ENCODE measurements at regions not wholly inside any gene's neighbourhood (a gene's known extent, or its start where the extent isn't known, plus 50 kb on each side); places are given as distances from the start of the nearest gene placed in this dataset.

DNA sequence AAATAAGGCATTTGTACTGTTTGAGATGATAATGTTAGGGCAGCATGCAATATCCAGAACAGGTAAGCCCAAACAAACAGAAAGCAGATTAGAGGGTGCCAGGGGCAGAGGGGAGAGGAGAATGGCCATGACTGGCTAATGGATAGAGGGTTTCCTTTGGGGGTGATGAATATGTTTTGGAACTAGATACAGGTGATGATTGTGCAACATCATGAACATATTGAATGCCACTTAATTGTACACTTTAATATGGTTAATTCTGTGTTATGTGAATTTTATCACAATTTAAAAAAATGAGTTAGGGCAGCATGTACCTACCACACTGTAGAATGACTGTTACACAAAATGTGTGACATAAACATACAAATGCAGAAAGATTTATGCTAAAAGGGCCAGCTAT, 255.5 kb upstream of the FN1 start:
- H3K9me3 ChIP-seq (ENCODE audit: control insufficient read depth in 1 of 2, low read length in 2 of 2), result no peaks in the 10 kb centered on the region
- H3K4me1 ChIP-seq (ENCODE audit: control insufficient read depth in 1 of 2, insufficient read depth in 2 of 2, low read length in 2 of 2), result no peaks in the 10 kb centered on the region
- no peak overlapping the region for H3K4me3 ChIP-seq (ENCODE audit: low read depth in 1 of 2, low read length in 2 of 2)
- no peak overlapping the region for H3K27ac ChIP-seq (ENCODE audit: low read depth, low read length)
- H3K36me3 ChIP-seq (ENCODE audit: control insufficient read depth in 1 of 2, insufficient read depth in 2 of 2, low read length in 2 of 2), result no peaks in the 10 kb centered on the region
- no peak overlapping the region for H3K9ac ChIP-seq (ENCODE audit: low read depth in 1 of 2, low read length in 2 of 2)
- H3K27me3 ChIP-seq (ENCODE audit: control insufficient read depth in 1 of 2, insufficient read depth in 2 of 2, low read length in 2 of 2), result no peaks in the 10 kb centered on the region

DNA sequence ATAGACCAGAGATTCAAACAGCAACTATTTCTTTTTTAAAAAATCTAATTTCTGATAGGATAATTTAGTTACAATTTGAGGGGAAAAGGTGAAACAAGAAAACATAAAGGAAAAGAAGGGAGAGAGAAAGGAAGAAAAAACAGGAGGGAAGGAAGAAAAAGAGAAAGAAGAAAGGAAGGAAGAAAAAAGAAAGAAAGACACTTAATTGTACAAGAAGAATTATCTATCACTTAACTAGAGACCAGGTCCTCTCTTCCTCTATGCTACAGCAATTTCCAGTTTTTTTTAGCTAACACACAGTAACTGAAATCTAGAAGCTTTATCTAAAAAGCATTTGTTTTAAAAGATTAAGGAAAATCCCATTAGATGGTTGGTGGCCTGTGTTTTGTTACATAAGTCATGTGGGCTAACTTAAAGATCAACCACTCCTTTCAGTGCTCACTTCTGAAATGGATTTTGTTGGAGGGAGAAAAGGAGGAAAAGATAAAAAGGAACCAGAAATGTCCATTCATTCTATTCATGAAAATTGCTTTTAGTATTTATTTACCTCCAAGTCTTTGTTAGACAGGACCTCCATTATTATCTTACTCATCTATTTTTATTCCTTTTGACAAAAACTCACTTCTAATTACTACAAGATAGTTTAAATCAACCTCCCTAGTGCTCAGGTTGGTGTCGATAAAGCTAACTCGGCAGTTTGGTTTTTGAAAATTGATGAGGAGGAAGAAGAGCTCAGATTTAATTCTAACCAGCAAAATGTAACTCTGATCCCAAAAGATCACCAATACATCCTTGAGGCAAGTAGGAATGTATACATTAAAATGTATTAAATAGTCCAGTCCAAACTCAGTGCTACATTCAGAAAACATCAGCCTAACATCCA, 251.5 kb upstream of the FN1 start:
- Histone ChIP-seq H3K27me3 (ENCODE audit: control insufficient read depth in 1 of 2, insufficient read depth in 2 of 2, low read length in 2 of 2) (no peaks in the 10 kb centered on the region), H3K4me1 (ENCODE audit: control insufficient read depth in 1 of 2, insufficient read depth in 2 of 2, low read length in 2 of 2) (no peaks in the 10 kb centered on the region), H3K4me3 (ENCODE audit: low read depth in 1 of 2, low read length in 2 of 2) (no peak overlapping the region), H3K36me3 (ENCODE audit: control insufficient read depth in 1 of 2, insufficient read depth in 2 of 2, low read length in 2 of 2) (no peaks in the 10 kb centered on the region), H3K27ac (ENCODE audit: low read depth, low read length) (no peak overlapping the region), H3K9ac (ENCODE audit: low read depth in 1 of 2, low read length in 2 of 2) (no peak overlapping the region), H3K9me3 (ENCODE audit: control insufficient read depth in 1 of 2, low read length in 2 of 2) (no peaks in the 10 kb centered on the region)

GRCh38 chr2:215685238-215685990, 249.5 kb upstream of the FN1 start:
- H3K36me3 ChIP-seq (ENCODE audit: control insufficient read depth in 1 of 2, insufficient read depth in 2 of 2, low read length in 2 of 2), result no peaks in the 10 kb centered on the region
- no peaks in the 10 kb centered on the region for H3K9me3 ChIP-seq (ENCODE audit: control insufficient read depth in 1 of 2, low read length in 2 of 2)
- no peak overlapping the region for H3K4me3 ChIP-seq (ENCODE audit: low read depth in 1 of 2, low read length in 2 of 2)
- H3K27me3 ChIP-seq (ENCODE audit: control insufficient read depth in 1 of 2, insufficient read depth in 2 of 2, low read length in 2 of 2), result no peaks in the 10 kb centered on the region
- no peak overlapping the region for H3K27ac ChIP-seq (ENCODE audit: low read depth, low read length)
- H3K4me1 ChIP-seq (ENCODE audit: control insufficient read depth in 1 of 2, insufficient read depth in 2 of 2, low read length in 2 of 2), result peaks cover 0 to 4% of the 10 kb centered on the region in 2 donors
- H3K9ac ChIP-seq (ENCODE audit: low read depth in 1 of 2, low read length in 2 of 2), result no peak overlapping the region

DNA sequence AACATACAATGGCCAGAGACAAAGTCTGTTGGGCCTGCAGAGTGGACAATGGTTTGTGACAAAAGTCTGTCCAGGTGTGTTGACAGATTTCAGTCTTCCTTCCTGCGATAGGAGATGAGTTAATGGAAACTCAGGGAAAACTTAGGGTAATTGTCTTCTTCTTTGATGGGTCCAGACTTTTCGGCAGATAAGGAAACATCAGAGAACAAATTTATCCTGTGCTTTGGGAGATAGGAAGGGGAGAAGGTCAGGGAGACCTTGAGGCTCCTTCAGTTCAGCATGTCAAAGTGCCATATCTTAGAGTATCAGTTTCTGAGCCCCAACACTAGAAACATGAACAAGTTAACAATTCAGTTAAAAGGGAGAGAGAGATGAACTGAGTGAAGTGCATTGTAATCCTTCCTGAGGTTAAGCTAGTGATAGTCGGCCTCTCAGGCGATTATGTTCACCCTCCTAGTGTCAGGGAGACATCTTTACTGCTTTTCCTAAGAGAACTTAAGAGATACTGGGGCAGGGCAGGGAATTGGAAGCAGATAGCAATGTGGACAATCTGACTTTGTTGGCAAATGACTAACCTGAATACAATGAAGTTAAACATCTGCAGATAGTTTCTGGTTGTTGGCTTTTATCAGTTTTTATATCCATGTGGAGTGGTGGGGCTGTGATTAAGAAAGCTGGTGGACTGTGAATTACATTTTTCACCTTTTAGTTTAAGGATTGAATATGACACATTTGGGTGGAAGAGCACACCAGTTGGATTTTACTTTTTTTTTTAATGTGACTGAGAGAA, 248.8 kb upstream of the FN1 start:
- Histone ChIP-seq H3K27ac (ENCODE audit: low read depth, low read length) (no peak overlapping the region), H3K4me3 (ENCODE audit: low read depth in 1 of 2, low read length in 2 of 2) (no peak overlapping the region), H3K36me3 (ENCODE audit: control insufficient read depth in 1 of 2, insufficient read depth in 2 of 2, low read length in 2 of 2) (no peaks in the 10 kb centered on the region), H3K9me3 (ENCODE audit: control insufficient read depth in 1 of 2, low read length in 2 of 2) (no peaks in the 10 kb centered on the region), H3K27me3 (ENCODE audit: control insufficient read depth in 1 of 2, insufficient read depth in 2 of 2, low read length in 2 of 2) (no peaks in the 10 kb centered on the region), H3K9ac (ENCODE audit: low read depth in 1 of 2, low read length in 2 of 2) (no peak overlapping the region), H3K4me1 (ENCODE audit: control insufficient read depth in 1 of 2, insufficient read depth in 2 of 2, low read length in 2 of 2) (peaks cover 0 to 4% of the 10 kb centered on the region in 2 donors)

DNA sequence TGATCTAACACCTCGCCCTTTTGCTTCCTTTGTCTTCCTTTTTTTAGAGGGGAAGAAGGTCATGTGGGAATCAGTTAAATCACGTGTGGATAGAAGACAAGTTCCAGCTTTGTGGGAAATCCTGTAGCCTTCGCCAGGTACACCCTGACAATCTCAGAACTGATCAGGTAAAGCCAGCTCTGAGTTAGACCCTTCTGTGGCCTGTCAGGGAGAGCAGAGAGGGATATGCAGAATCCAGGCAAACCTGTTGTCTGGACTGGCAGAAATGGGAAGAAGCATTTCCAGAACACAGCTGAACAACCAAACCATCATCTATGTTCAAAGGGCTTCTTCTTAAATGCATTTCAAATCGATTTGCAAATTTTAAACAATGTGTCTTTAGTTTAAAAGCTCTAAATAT, 247.4 kb upstream of the FN1 start:
- H3K36me3 ChIP-seq (ENCODE audit: control insufficient read depth in 1 of 2, insufficient read depth in 2 of 2, low read length in 2 of 2), result no peaks in the 10 kb centered on the region

GRCh38 chr2:215681799-215682596, 246.1 kb upstream of the FN1 start:
- Histone ChIP-seq H3K4me3 (ENCODE audit: low read depth in 1 of 2, low read length in 2 of 2) (no peak overlapping the region), H3K27ac (ENCODE audit: low read depth, low read length) (no peak overlapping the region), H3K9me3 (ENCODE audit: control insufficient read depth in 1 of 2, low read length in 2 of 2) (no peaks in the 10 kb centered on the region), H3K36me3 (ENCODE audit: control insufficient read depth in 1 of 2, insufficient read depth in 2 of 2, low read length in 2 of 2) (no peaks in the 10 kb centered on the region), H3K27me3 (ENCODE audit: control insufficient read depth in 1 of 2, insufficient read depth in 2 of 2, low read length in 2 of 2) (no peaks in the 10 kb centered on the region), H3K4me1 (ENCODE audit: control insufficient read depth in 1 of 2, insufficient read depth in 2 of 2, low read length in 2 of 2) (peaks cover 0 to 4% of the 10 kb centered on the region in 2 donors), H3K9ac (ENCODE audit: low read depth in 1 of 2, low read length in 2 of 2) (no peak overlapping the region)

More for the DNA sequence above, 247.4 kb upstream of the FN1 start:
- Histone ChIP-seq H3K9ac (ENCODE audit: low read depth in 1 of 2, low read length in 2 of 2) (no peak overlapping the region), H3K27ac (ENCODE audit: low read depth, low read length) (no peak overlapping the region), H3K27me3 (ENCODE audit: control insufficient read depth in 1 of 2, insufficient read depth in 2 of 2, low read length in 2 of 2) (no peaks in the 10 kb centered on the region), H3K4me1 (ENCODE audit: control insufficient read depth in 1 of 2, insufficient read depth in 2 of 2, low read length in 2 of 2) (peaks cover 0 to 4% of the 10 kb centered on the region in 2 donors), H3K9me3 (ENCODE audit: control insufficient read depth in 1 of 2, low read length in 2 of 2) (no peaks in the 10 kb centered on the region), H3K4me3 (ENCODE audit: low read depth in 1 of 2, low read length in 2 of 2) (no peak overlapping the region)

GRCh38 chr2:215680605-215681598, 245.0 kb upstream of the FN1 start:
- Histone ChIP-seq H3K9me3 (ENCODE audit: control insufficient read depth in 1 of 2, low read length in 2 of 2) (no peaks in the 10 kb centered on the region), H3K4me1 (ENCODE audit: control insufficient read depth in 1 of 2, insufficient read depth in 2 of 2, low read length in 2 of 2) (peaks cover 0 to 4% of the 10 kb centered on the region in 2 donors), H3K27ac (ENCODE audit: low read depth, low read length) (no peak overlapping the region), H3K9ac (ENCODE audit: low read depth in 1 of 2, low read length in 2 of 2) (no peak overlapping the region), H3K36me3 (ENCODE audit: control insufficient read depth in 1 of 2, insufficient read depth in 2 of 2, low read length in 2 of 2) (no peaks in the 10 kb centered on the region), H3K4me3 (ENCODE audit: low read depth in 1 of 2, low read length in 2 of 2) (no peak overlapping the region), H3K27me3 (ENCODE audit: control insufficient read depth in 1 of 2, insufficient read depth in 2 of 2, low read length in 2 of 2) (no peaks in the 10 kb centered on the region)

DNA sequence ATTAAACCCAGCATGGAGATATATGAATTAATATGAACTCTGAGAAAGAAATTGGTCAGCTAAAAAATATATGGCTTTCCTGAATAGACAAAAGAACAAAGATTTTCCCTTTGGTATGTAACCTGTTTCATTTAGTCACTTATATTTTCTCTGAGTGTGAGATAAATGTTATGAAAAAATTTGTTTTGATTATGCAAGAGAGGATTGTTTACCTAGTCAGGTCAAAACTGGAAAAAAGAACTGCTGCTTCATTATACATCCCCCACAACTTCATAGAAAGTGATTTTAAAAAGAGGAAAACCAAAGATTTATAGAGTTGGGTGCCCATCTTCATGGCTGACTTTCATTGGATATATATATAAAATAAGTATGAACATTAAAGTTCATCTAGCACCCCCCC, 242.2 kb upstream of the FN1 start:
- H3K36me3 ChIP-seq (ENCODE audit: control insufficient read depth in 1 of 2, insufficient read depth in 2 of 2, low read length in 2 of 2), result no peaks in the 10 kb centered on the region
- H3K4me1 ChIP-seq (ENCODE audit: control insufficient read depth in 1 of 2, insufficient read depth in 2 of 2, low read length in 2 of 2), result peaks cover 0 to 4% of the 10 kb centered on the region in 2 donors
- H3K4me3 ChIP-seq (ENCODE audit: low read depth in 1 of 2, low read length in 2 of 2), result no peak overlapping the region
- no peak overlapping the region for H3K9ac ChIP-seq (ENCODE audit: low read depth in 1 of 2, low read length in 2 of 2)
- H3K27me3 ChIP-seq (ENCODE audit: control insufficient read depth in 1 of 2, insufficient read depth in 2 of 2, low read length in 2 of 2), result no peaks in the 10 kb centered on the region
- H3K27ac ChIP-seq (ENCODE audit: low read depth, low read length), result no peak overlapping the region
- H3K9me3 ChIP-seq (ENCODE audit: control insufficient read depth in 1 of 2, low read length in 2 of 2), result no peaks in the 10 kb centered on the region

GRCh38 chr2:215677481-215677880, 241.6 kb upstream of the FN1 start:
- no peak overlapping the region for H3K4me3 ChIP-seq (ENCODE audit: low read depth in 1 of 2, low read length in 2 of 2)
- no peak overlapping the region for H3K27ac ChIP-seq (ENCODE audit: low read depth, low read length)
- H3K9ac ChIP-seq (ENCODE audit: low read depth in 1 of 2, low read length in 2 of 2), result no peak overlapping the region
- no peaks in the 10 kb centered on the region for H3K36me3 ChIP-seq (ENCODE audit: control insufficient read depth in 1 of 2, insufficient read depth in 2 of 2, low read length in 2 of 2)
- no peaks in the 10 kb centered on the region for H3K9me3 ChIP-seq (ENCODE audit: control insufficient read depth in 1 of 2, low read length in 2 of 2)
- no peaks in the 10 kb centered on the region for H3K27me3 ChIP-seq (ENCODE audit: control insufficient read depth in 1 of 2, insufficient read depth in 2 of 2, low read length in 2 of 2)
- peaks cover 0 to 4% of the 10 kb centered on the region in 2 donors for H3K4me1 ChIP-seq (ENCODE audit: control insufficient read depth in 1 of 2, insufficient read depth in 2 of 2, low read length in 2 of 2)

Data from duodenal mucosa (tissue), 2 donors.